ENCODE measurements at regions not wholly inside any gene's neighbourhood (a gene's known extent, or its start where the extent isn't known, plus 50 kb on each side); places are given as distances from the start of the nearest gene placed in this dataset.

- no peak for TF ChIP-seq GABPA (IDR thresholded peaks at IDR 0.05; ENCODE audit: low read depth)
- no peak for TF ChIP-seq POLR2AphosphoS5 (IDR thresholded peaks at IDR 0.05; ENCODE audit: low read depth)
- TF ChIP-seq, protein P1, sequence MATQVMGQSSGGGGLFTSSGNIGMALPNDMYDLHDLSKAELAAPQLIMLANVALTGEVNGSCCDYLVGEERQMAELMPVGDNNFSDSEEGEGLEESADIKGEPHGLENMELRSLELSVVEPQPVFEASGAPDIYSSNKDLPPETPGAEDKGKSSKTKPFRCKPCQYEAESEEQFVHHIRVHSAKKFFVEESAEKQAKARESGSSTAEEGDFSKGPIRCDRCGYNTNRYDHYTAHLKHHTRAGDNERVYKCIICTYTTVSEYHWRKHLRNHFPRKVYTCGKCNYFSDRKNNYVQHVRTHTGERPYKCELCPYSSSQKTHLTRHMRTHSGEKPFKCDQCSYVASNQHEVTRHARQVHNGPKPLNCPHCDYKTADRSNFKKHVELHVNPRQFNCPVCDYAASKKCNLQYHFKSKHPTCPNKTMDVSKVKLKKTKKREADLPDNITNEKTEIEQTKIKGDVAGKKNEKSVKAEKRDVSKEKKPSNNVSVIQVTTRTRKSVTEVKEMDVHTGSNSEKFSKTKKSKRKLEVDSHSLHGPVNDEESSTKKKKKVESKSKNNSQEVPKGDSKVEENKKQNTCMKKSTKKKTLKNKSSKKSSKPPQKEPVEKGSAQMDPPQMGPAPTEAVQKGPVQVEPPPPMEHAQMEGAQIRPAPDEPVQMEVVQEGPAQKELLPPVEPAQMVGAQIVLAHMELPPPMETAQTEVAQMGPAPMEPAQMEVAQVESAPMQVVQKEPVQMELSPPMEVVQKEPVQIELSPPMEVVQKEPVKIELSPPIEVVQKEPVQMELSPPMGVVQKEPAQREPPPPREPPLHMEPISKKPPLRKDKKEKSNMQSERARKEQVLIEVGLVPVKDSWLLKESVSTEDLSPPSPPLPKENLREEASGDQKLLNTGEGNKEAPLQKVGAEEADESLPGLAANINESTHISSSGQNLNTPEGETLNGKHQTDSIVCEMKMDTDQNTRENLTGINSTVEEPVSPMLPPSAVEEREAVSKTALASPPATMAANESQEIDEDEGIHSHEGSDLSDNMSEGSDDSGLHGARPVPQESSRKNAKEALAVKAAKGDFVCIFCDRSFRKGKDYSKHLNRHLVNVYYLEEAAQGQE (IDR thresholded peaks at IDR 0.05; ENCODE audit: insufficient replicate concordance, low read depth) = no peak
- TF ChIP-seq, protein P2, sequence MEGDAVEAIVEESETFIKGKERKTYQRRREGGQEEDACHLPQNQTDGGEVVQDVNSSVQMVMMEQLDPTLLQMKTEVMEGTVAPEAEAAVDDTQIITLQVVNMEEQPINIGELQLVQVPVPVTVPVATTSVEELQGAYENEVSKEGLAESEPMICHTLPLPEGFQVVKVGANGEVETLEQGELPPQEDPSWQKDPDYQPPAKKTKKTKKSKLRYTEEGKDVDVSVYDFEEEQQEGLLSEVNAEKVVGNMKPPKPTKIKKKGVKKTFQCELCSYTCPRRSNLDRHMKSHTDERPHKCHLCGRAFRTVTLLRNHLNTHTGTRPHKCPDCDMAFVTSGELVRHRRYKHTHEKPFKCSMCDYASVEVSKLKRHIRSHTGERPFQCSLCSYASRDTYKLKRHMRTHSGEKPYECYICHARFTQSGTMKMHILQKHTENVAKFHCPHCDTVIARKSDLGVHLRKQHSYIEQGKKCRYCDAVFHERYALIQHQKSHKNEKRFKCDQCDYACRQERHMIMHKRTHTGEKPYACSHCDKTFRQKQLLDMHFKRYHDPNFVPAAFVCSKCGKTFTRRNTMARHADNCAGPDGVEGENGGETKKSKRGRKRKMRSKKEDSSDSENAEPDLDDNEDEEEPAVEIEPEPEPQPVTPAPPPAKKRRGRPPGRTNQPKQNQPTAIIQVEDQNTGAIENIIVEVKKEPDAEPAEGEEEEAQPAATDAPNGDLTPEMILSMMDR (IDR thresholded peaks at IDR 0.05; ENCODE audit: insufficient read depth, low read length) = no peak
- no peak for TF ChIP-seq SPI1 (IDR thresholded peaks at IDR 0.05; ENCODE audit: borderline replicate concordance, low read depth)
- Histone ChIP-seq H3K27me3 (ENCODE audit: insufficient read depth, poor library complexity, severe bottlenecking) (peaks cover 3% of the 10 kb centered on the region), H3K4me3 (replicated peaks; ENCODE audit: insufficient read depth, low read length) (no peak overlapping the region), H3K27ac (replicated peaks) (no peak overlapping the region)
- no peak for DNase-seq (ENCODE audit: low read depth in 1 of 2, low spot score in 1 of 2)
Measured at GRCh38 chr12:65566751-65567150, 257.5 kb upstream of the HMGA2 start.

- TF ChIP-seq GABPA (IDR thresholded peaks at IDR 0.05; ENCODE audit: low read depth) = no peak
- TF ChIP-seq, protein P1 (IDR thresholded peaks at IDR 0.05; ENCODE audit: insufficient replicate concordance, low read depth) = no peak
- TF ChIP-seq, protein P2 (IDR thresholded peaks at IDR 0.05; ENCODE audit: insufficient read depth, low read length) = no peak
- no peak for TF ChIP-seq POLR2AphosphoS5 (IDR thresholded peaks at IDR 0.05; ENCODE audit: low read depth)
- TF ChIP-seq SPI1 (IDR thresholded peaks at IDR 0.05; ENCODE audit: borderline replicate concordance, low read depth) = no peak
- no peak overlapping the region for H3K27ac ChIP-seq (replicated peaks)
Measured at GRCh38 chr12:65567820-65568219, 256.5 kb upstream of the HMGA2 start.

GRCh38 chr12:65568517-65568916 lies 255.8 kb upstream of the HMGA2 start:
- no peak for DNase-seq (ENCODE audit: low read depth in 1 of 2, low spot score in 1 of 2)
- Histone ChIP-seq H3K4me3 (replicated peaks; ENCODE audit: insufficient read depth, low read length) (no peak overlapping the region), H3K27ac (replicated peaks) (no peak overlapping the region), H3K27me3 (ENCODE audit: insufficient read depth, poor library complexity, severe bottlenecking) (peaks cover 4% of the 10 kb centered on the region)
- no peak for TF ChIP-seq POLR2AphosphoS5 (IDR thresholded peaks at IDR 0.05; ENCODE audit: low read depth)
- TF ChIP-seq SPI1 (IDR thresholded peaks at IDR 0.05; ENCODE audit: borderline replicate concordance, low read depth) = no peak
- no peak for TF ChIP-seq GABPA (IDR thresholded peaks at IDR 0.05; ENCODE audit: low read depth)
- TF ChIP-seq, protein P2 (IDR thresholded peaks at IDR 0.05; ENCODE audit: insufficient read depth, low read length) = no peak
- TF ChIP-seq, protein P1 (IDR thresholded peaks at IDR 0.05; ENCODE audit: insufficient replicate concordance, low read depth) = no peak

More at GRCh38 chr12:65567820-65568219, 256.5 kb upstream of the HMGA2 start:
- no peak for DNase-seq (ENCODE audit: low read depth in 1 of 2, low spot score in 1 of 2)
- no peak overlapping the region for H3K4me3 ChIP-seq (replicated peaks; ENCODE audit: insufficient read depth, low read length)
- H3K27me3 ChIP-seq (ENCODE audit: insufficient read depth, poor library complexity, severe bottlenecking) = peaks cover 4% of the 10 kb centered on the region

Measured in HL-60 (cell line).